ENCODE measurements at regions not wholly inside any gene's neighbourhood (a gene's known extent, or its start where the extent isn't known, plus 50 kb on each side); places are given as distances from the start of the nearest gene placed in this dataset.
"Not testable (repeated sequence)": the region's sequence is repeated elsewhere in the genome, so short reads cannot be mapped to it uniquely, and the experiment has no call there.

GRCh38 chr13:30065181-30065580 lies 214.8 kb upstream of the UBL3 start:
- no peak for DNase-seq (ENCODE audit: low read depth in 2 of 2)

- DNase-seq (ENCODE audit: low read depth in 2 of 2): no peak
Measured at GRCh38 chr13:30063892-30064291, 213.5 kb upstream of the UBL3 start.

GRCh38 chr13:30061217-30061616 lies 210.8 kb upstream of the UBL3 start:
- no peak for DNase-seq (ENCODE audit: low read depth in 2 of 2)

- DNase-seq (ENCODE audit: low read depth in 2 of 2): no peak
Measured at GRCh38 chr13:30058429-30058828, 208.0 kb upstream of the UBL3 start.

GRCh38 chr13:30054546-30054945 lies 204.1 kb upstream of the UBL3 start:
- not testable (repeated sequence) for DNase-seq (ENCODE audit: low read depth in 2 of 2)

- no peak for DNase-seq (ENCODE audit: low read depth in 2 of 2)
Measured at GRCh38 chr13:30053939-30054338, 203.5 kb upstream of the UBL3 start.

GRCh38 chr13:30052120-30052519 lies 201.7 kb upstream of the UBL3 start:
- DNase-seq (ENCODE audit: low read depth in 2 of 2): no peak

- DNase-seq (ENCODE audit: low read depth in 2 of 2): no peak
Measured at GRCh38 chr13:30051531-30052060, 201.2 kb upstream of the UBL3 start.

GRCh38 chr13:30049692-30050091 lies 199.3 kb upstream of the UBL3 start:
- no peak for DNase-seq (ENCODE audit: low read depth in 2 of 2)

- no peak for DNase-seq (ENCODE audit: low read depth in 2 of 2)
Measured at GRCh38 chr13:30047154-30047874, 196.9 kb upstream of the UBL3 start.

- no peak for DNase-seq (ENCODE audit: low read depth in 2 of 2)
Measured at GRCh38 chr13:30045916-30046704, 195.7 kb upstream of the UBL3 start.

- DNase-seq (ENCODE audit: low read depth in 2 of 2): no peak
Measured at GRCh38 chr13:30044932-30045331, 194.5 kb upstream of the UBL3 start.

GRCh38 chr13:30043631-30043925 lies 193.2 kb upstream of the UBL3 start:
- DNase-seq (ENCODE audit: low read depth in 2 of 2): no peak

GRCh38 chr13:30042891-30043630 lies 192.6 kb upstream of the UBL3 start:
- no peak for DNase-seq (ENCODE audit: low read depth in 2 of 2)

- DNase-seq (ENCODE audit: low read depth in 2 of 2): no peak
Measured at GRCh38 chr13:30042272-30042671, 191.9 kb upstream of the UBL3 start.

GRCh38 chr13:30039511-30039911 lies 189.1 kb upstream of the UBL3 start:
- DNase-seq (ENCODE audit: low read depth in 2 of 2): no peak

- no peak for DNase-seq (ENCODE audit: low read depth in 2 of 2)
Measured at GRCh38 chr13:30038884-30039283, 188.5 kb upstream of the UBL3 start.

GRCh38 chr13:30037766-30038165 lies 187.3 kb upstream of the UBL3 start:
- DNase-seq (ENCODE audit: low read depth in 2 of 2): no peak

- DNase-seq (ENCODE audit: low read depth in 2 of 2): no peak
Measured at GRCh38 chr13:30037306-30037705, 186.9 kb upstream of the UBL3 start.

- DNase-seq (ENCODE audit: low read depth in 2 of 2): no peak
Measured at GRCh38 chr13:30034458-30034795, 184.0 kb upstream of the UBL3 start.

GRCh38 chr13:30033681-30034457 lies 183.5 kb upstream of the UBL3 start:
- no peak for DNase-seq (ENCODE audit: low read depth in 2 of 2)

GRCh38 chr13:30032263-30032662 lies 181.8 kb upstream of the UBL3 start:
- no peak for DNase-seq (ENCODE audit: low read depth in 2 of 2)

Data from stimulated activated CD4-positive, alpha-beta T cell treated with anti-CD3 and anti-CD28 coated beads, Interleukin-15, amount 100 ng/mL, for 48 hours (primary cell).